Gastrocnemius medialis (tissue), 4 donors: ENCODE measurements at regions not wholly inside any gene's neighbourhood (a gene's known extent, or its start where the extent isn't known, plus 50 kb on each side); places are given as distances from the start of the nearest gene placed in this dataset.

Experiments
- ATAC-seq, 2 donors: fragments of 150-250 bp; one replicate each; pipeline ENCODE4 v1.9.1; 2016
- DNase-seq, 2 donors: peaks; one replicate each; pipeline ENCODE4 v3.0.0-alpha.2; 2019
- H3K27ac ChIP-seq, 4 donors: fragments of 200-600 bp; sonication (generic); 1 replicate in 1 of 4; 2 replicates in 3 of 4; pipeline ENCODE4 v1.5.1; 2016 to 2018; ENCODE audit warnings: mild to moderate bottlenecking in 2 of 4, moderate library complexity in 1 of 4
- H3K27me3 ChIP-seq, 3 donors: fragments of 200-600 bp; sonication (generic) in 2 of 3; 1 replicate in 1 of 3; 2 replicates in 2 of 3; pipeline versions ENCODE4 v1.5.1 to v1.6.0; 2016 to 2019; ENCODE audit warnings: mild to moderate bottlenecking in 1 of 3, moderate library complexity in 1 of 3
- H3K36me3 ChIP-seq, 2 donors: fragments of 200-600 bp; sonication (generic) in 1 of 2; one replicate each; pipeline ENCODE4 v1.5.1; 2017 to 2018
- H3K4me1 ChIP-seq, 2 donors: fragments of 200-600 bp; sonication (generic) in 1 of 2; one replicate each; pipeline ENCODE4 v1.5.1; 2016 to 2017; ENCODE audit warnings: mild to moderate bottlenecking in 2 of 2
- H3K4me3 ChIP-seq, 4 donors: fragments of 200-600 bp; sonication (generic) in 3 of 4; 1 replicate in 1 of 4; 2 replicates in 3 of 4; pipeline ENCODE4 v1.5.1; 2016 to 2019; ENCODE audit warnings: mild to moderate bottlenecking in 2 of 4
- H3K9me3 ChIP-seq, 3 donors: fragments of 200-600 bp; sonication (generic) in 2 of 3; 1 replicate in 1 of 3; 2 replicates in 2 of 3; pipeline ENCODE4 v1.5.1; 2016 to 2019
- POLR2A ChIP-seq, 2 donors: fragments of 450-650 bp; IDR thresholded peaks; one replicate each; pipeline ENCODE4 v1.6.1; 2017; ENCODE audit warnings: antibody characterized with exemption in 2 of 2, mild to moderate bottlenecking in 2 of 2, moderate library complexity in 2 of 2
- in situ Hi-C, 4 donors: fragments of 200-750 bp; cut with MboI; loops; one replicate each; pipeline versions ENCODE4 v1.15.0 to v1.8.0; 2017; ENCODE audit warnings: low sequenced_read_pairs in 4 of 4
- intact Hi-C: fragments of 100-400 bp; cut with DNase I; formaldehyde crosslinking; loops from one replicate; pipeline ENCODE4 v1.15.1; 2023; ENCODE audit warnings: low total_unique reads
- TF ChIP-seq, protein P1 (sequence below), 5 experiments: fragments of 450-650 bp in 3 of 5; fragments of 200-600 bp in 2 of 5; sonication (generic) in 2 of 5; IDR thresholded peaks in 4 of 5; conservative IDR thresholded peaks in 1 of 5; 1 replicate in 4 of 5; 2 replicates in 1 of 5; pipeline ENCODE4 v1.5.1; 2016 to 2019; ENCODE audit warnings: antibody characterized with exemption in 5 of 5, mild to moderate bottlenecking in 3 of 5, moderate library complexity in 3 of 5

DNA sequence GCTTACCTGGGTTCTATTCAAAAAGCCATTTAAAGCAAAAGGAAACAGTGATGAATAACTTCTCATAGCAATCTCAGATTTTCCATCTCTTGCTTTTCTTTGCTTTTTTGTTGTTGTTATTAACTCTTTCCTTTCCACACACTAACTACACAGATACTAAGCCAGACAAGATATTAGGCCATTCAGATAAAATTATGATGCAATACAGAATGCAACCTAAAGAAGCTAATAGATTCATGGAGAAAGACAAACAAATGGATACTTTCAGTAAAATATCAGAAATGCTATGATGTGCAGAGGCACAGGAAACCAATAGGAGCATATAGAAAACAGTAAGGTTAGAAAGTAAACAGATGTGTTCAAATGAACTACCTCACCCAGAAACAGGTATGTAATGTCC lies 597.0 kb upstream of the ITGA1 start:
- no peak overlapping the region for H3K4me3 ChIP-seq
- no peaks in the 10 kb centered on the region for H3K27me3 ChIP-seq
- TF ChIP-seq, protein P1, sequence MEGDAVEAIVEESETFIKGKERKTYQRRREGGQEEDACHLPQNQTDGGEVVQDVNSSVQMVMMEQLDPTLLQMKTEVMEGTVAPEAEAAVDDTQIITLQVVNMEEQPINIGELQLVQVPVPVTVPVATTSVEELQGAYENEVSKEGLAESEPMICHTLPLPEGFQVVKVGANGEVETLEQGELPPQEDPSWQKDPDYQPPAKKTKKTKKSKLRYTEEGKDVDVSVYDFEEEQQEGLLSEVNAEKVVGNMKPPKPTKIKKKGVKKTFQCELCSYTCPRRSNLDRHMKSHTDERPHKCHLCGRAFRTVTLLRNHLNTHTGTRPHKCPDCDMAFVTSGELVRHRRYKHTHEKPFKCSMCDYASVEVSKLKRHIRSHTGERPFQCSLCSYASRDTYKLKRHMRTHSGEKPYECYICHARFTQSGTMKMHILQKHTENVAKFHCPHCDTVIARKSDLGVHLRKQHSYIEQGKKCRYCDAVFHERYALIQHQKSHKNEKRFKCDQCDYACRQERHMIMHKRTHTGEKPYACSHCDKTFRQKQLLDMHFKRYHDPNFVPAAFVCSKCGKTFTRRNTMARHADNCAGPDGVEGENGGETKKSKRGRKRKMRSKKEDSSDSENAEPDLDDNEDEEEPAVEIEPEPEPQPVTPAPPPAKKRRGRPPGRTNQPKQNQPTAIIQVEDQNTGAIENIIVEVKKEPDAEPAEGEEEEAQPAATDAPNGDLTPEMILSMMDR (IDR thresholded peaks at IDR 0.05 in 4 of 5, conservative IDR thresholded peaks at IDR 0.05 in 1 of 5) = no peak
- TF ChIP-seq POLR2A (IDR thresholded peaks at IDR 0.05) = no peak
- no peak for ATAC-seq
- intact Hi-C loops (no loop called here), in situ Hi-C loops (no loop called here)
- H3K27ac ChIP-seq = no peak overlapping the region
- H3K4me1 ChIP-seq = no peaks in the 10 kb centered on the region
- no peaks in the 10 kb centered on the region for H3K9me3 ChIP-seq
- H3K36me3 ChIP-seq = no peaks in the 10 kb centered on the region
- DNase-seq = no peak

DNA sequence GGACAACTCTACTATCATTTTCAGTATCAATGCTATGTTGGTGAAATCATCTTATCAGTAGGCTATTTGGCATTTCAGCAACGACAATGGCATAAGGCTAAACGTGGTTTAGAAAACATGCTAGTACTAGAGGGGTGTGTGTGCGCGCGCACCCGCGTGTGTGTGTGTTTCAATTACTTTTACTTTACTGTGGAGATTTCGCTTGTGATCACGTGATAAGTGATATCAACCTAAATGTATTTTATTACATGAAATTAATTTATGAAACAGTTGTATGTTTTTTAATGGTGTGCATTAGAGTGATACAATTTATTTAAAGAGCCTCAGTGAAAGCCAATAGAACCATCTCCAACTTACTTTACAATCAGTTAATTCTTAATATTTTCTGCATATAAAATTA lies 587.9 kb upstream of the ITGA1 start:
- intact Hi-C loops = no loop called here
- ATAC-seq = no peak
- H3K27me3 ChIP-seq = no peaks in the 10 kb centered on the region

GRCh38 chr5:52202256-52202655 lies 585.5 kb upstream of the ITGA1 start:
- no peaks in the 10 kb centered on the region for H3K27me3 ChIP-seq
- no peak for ATAC-seq
- H3K4me1 ChIP-seq = no peaks in the 10 kb centered on the region
- intact Hi-C loops (no loop called here), in situ Hi-C loops (no loop called here)
- H3K4me3 ChIP-seq = no peak overlapping the region
- H3K9me3 ChIP-seq = no peaks in the 10 kb centered on the region
- TF ChIP-seq POLR2A (IDR thresholded peaks at IDR 0.05) = no peak
- TF ChIP-seq, protein P1 (IDR thresholded peaks at IDR 0.05 in 4 of 5, conservative IDR thresholded peaks at IDR 0.05 in 1 of 5) = no peak
- DNase-seq = no peak
- no peak overlapping the region for H3K27ac ChIP-seq
- no peaks in the 10 kb centered on the region for H3K36me3 ChIP-seq

More for the DNA sequence above, 587.9 kb upstream of the ITGA1 start:
- no peak overlapping the region for H3K4me3 ChIP-seq
- H3K36me3 ChIP-seq = no peaks in the 10 kb centered on the region
- no peak overlapping the region for H3K27ac ChIP-seq
- in situ Hi-C loops = no loop called here
- H3K4me1 ChIP-seq = no peaks in the 10 kb centered on the region
- no peak for TF ChIP-seq POLR2A (IDR thresholded peaks at IDR 0.05)
- TF ChIP-seq, protein P1 (IDR thresholded peaks at IDR 0.05 in 4 of 5, conservative IDR thresholded peaks at IDR 0.05 in 1 of 5) = no peak
- DNase-seq = no peak
- H3K9me3 ChIP-seq = no peaks in the 10 kb centered on the region

DNA sequence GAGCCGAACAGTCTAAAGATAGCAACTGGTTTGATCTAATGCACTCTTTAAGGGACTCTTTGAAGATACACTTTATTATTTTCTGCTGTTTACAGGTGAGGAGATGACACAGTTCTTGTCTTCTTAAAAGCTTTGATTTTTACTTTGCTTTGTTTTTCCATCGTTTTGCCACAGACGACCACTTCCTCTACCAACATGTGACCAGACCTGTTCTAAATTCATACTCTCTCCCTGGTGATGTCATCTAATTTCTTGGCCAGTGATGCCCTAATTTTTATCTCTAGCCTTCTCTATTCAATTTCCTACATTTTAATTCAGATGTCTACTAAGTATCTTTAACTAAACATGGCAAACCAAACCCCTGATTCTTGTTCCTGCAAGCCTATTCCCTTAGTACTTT lies 583.4 kb upstream of the ITGA1 start:
- Histone ChIP-seq H3K36me3 (no peaks in the 10 kb centered on the region), H3K9me3 (no peaks in the 10 kb centered on the region), H3K27me3 (no peaks in the 10 kb centered on the region), H3K4me3 (no peak overlapping the region), H3K27ac (no peak overlapping the region), H3K4me1 (no peaks in the 10 kb centered on the region)
- DNase-seq (no peak), ATAC-seq (no peak)
- intact Hi-C loops = no loop called here
- in situ Hi-C loops = no loop called here
- TF ChIP-seq POLR2A (IDR thresholded peaks at IDR 0.05) = no peak
